PC-9 (cell line): ENCODE measurements at regions not wholly inside any gene's neighbourhood (a gene's known extent, or its start where the extent isn't known, plus 50 kb on each side); places are given as distances from the start of the nearest gene placed in this dataset.
"Not testable (repeated sequence)": the region's sequence is repeated elsewhere in the genome, so short reads cannot be mapped to it uniquely, and the experiment has no call there.

Source experiments
- BruUV-seq: library from RNA; stranded (reverse); fragments of 400-500 nt; replicated peaks from 2 replicates; lab custom pipeline; 2021; lab: Mats Ljungman, UMichigan
- CTCF ChIA-PET: fragments of 300-600 bp; sonication (Branson Sonifier 250); formaldehyde crosslinking; loops from one replicate; lab custom pipeline; 2022; ENCODE audit warnings: antibody characterized with exemption; lab: Charles Lee
- POLR2A ChIA-PET: fragments of 300-600 bp; sonication (Branson Sonifier 250); formaldehyde crosslinking; loops from one replicate; lab custom pipeline; 2022; ENCODE audit warnings: antibody characterized with exemption; ENCODE audit not compliant: unreplicated experiment; lab: Charles Lee
- DNase-seq, 2 experiments: peaks; one replicate each; pipeline versions ENCODE4 v3.0.0 to v3.0.0-alpha.2; 2015 to 2022; ENCODE audit warnings: mixed read lengths in 1 of 2
- H2AFZ ChIP-seq: fragments of 200-600 bp; sonication (generic); 2 replicates; pipeline ENCODE4 v1.8.1; 2017; ENCODE audit warnings: antibody characterized with exemption
- H3F3A ChIP-seq: fragments of 200-600 bp; sonication (generic); 2 replicates; pipeline ENCODE4 v1.8.1; 2017; ENCODE audit warnings: antibody characterized with exemption, mild to moderate bottlenecking, low read depth; ENCODE audit not compliant: insufficient read depth
- H3K27ac ChIP-seq: fragments of 200-600 bp; sonication (generic); 2 replicates; pipeline ENCODE4 v1.6.1; 2016; ENCODE audit warnings: mixed run types
- H3K27me3 ChIP-seq: fragments of 200-600 bp; sonication (generic); 2 replicates; pipeline ENCODE4 v1.6.1; 2016; ENCODE audit warnings: low read depth, mixed run types; ENCODE audit not compliant: insufficient read depth
- H3K36me3 ChIP-seq: fragments of 200-600 bp; sonication (generic); 2 replicates; pipeline ENCODE4 v1.6.1; 2016; ENCODE audit warnings: low read depth, mixed run types
- H3K4me1 ChIP-seq: fragments of 200-600 bp; sonication (generic); replicated peaks from 2 replicates; pipeline ENCODE4 v1.6.1; 2016; ENCODE audit warnings: mixed run types; ENCODE audit not compliant: insufficient read depth
- H3K4me2 ChIP-seq: fragments of 200-600 bp; sonication (generic); 2 replicates; pipeline ENCODE4 v1.6.1; 2017; ENCODE audit warnings: mixed run types
- H3K4me3 ChIP-seq: fragments of 200-600 bp; sonication (generic); 2 replicates; pipeline ENCODE4 v1.6.1; 2016; ENCODE audit warnings: mixed run types
- H3K79me2 ChIP-seq: fragments of 200-600 bp; sonication (generic); 2 replicates; pipeline ENCODE4 v1.6.1; 2017; ENCODE audit warnings: low read depth, mixed run types
- H3K9me2 ChIP-seq: fragments of 200-600 bp; sonication (generic); 2 replicates; pipeline ENCODE4 v1.8.1; 2017; ENCODE audit warnings: mild to moderate bottlenecking; ENCODE audit not compliant: insufficient read depth
- H3K9me3 ChIP-seq: fragments of 200-600 bp; sonication (generic); 2 replicates; pipeline ENCODE4 v1.8.1; 2016; ENCODE audit warnings: low read depth; ENCODE audit not compliant: insufficient read depth
- H4K20me1 ChIP-seq: fragments of 200-600 bp; sonication (generic); 2 replicates; pipeline ENCODE4 v1.8.1; 2017; ENCODE audit not compliant: insufficient read depth
- EZH2 ChIP-seq: fragments of 200-600 bp; sonication (generic); IDR thresholded peaks from 2 replicates; pipeline ENCODE4 v1.8.0; 2017; ENCODE audit warnings: antibody characterized with exemption, low read depth
- intact Hi-C: fragments of 100-400 bp; cut with micrococcal nuclease; formaldehyde crosslinking; loops from one replicate; pipeline ENCODE4 v1.10.0; 2022; ENCODE audit not compliant: unreplicated experiment
- TF ChIP-seq, protein P1 (sequence below): fragments of 200-600 bp; sonication (generic); conservative IDR thresholded peaks from 2 replicates; pipeline ENCODE4 v1.6.1; 2017; ENCODE audit warnings: mixed run types, antibody characterized with exemption, mild to moderate bottlenecking, moderate library complexity

DNA sequence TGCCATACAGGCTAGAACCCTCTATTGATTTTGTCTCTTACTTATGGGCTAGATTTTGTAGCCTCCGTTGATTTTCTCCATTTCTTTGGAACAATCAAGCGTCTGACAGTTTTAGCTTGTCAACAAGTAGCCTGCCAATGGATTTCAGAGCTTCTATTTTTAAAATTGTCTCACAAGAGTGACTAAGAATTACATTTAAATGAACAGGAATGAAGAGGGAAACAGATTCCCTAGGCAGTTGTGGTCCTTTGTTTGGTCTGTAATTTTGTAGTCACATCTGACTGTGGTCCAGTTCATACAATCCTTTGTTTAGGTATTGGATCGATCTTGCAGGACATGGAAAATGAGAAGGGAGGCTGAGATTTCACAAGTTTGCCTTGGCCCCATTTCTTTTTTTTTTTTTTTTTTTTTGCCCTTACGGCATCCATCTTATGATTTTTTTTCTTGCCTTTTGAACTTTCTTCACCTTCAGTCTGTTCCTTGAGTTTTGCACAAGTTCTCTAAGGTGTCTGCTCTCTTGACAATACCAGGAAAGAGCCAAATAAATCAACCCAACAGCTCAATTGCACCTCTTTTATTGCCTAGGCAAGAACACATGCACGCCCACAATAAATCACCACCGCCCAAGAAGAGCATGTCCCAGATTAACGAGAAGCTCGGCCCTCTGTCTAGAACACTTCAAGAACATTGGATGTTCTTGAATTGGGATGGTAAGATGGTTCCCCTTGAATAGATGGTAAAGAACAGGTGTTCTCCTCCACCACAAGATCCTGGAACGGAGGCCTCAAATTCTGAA, 86.5 kb upstream of the EGFL6 start:
- peaks cover 38% of the 10 kb centered on the region for H3K4me1 ChIP-seq
- H3K4me2 ChIP-seq: no peak overlapping the region
- POLR2A ChIA-PET: interaction anchor here (0.7 kb wide), 1 partner anchor 262 kb away, joined by 14 read pairs; no protein-coding TSS in a partner anchor
- intact Hi-C loops: no loop called here
- DNase-seq: no peak
- CTCF ChIA-PET: no interaction called here
- H3K4me3 ChIP-seq: no peak overlapping the region
- no peaks in the 10 kb centered on the region for H3K9me3 ChIP-seq
- peaks cover 26% of the 10 kb centered on the region for H3F3A ChIP-seq
- no TSS peak for BruUV-seq
- no peaks in the 10 kb centered on the region for H3K27me3 ChIP-seq
- no peaks in the 10 kb centered on the region for H3K9me2 ChIP-seq
- H4K20me1 ChIP-seq: no peaks in the 10 kb centered on the region
- H3K36me3 ChIP-seq: no peaks in the 10 kb centered on the region
- TF ChIP-seq, protein P1, sequence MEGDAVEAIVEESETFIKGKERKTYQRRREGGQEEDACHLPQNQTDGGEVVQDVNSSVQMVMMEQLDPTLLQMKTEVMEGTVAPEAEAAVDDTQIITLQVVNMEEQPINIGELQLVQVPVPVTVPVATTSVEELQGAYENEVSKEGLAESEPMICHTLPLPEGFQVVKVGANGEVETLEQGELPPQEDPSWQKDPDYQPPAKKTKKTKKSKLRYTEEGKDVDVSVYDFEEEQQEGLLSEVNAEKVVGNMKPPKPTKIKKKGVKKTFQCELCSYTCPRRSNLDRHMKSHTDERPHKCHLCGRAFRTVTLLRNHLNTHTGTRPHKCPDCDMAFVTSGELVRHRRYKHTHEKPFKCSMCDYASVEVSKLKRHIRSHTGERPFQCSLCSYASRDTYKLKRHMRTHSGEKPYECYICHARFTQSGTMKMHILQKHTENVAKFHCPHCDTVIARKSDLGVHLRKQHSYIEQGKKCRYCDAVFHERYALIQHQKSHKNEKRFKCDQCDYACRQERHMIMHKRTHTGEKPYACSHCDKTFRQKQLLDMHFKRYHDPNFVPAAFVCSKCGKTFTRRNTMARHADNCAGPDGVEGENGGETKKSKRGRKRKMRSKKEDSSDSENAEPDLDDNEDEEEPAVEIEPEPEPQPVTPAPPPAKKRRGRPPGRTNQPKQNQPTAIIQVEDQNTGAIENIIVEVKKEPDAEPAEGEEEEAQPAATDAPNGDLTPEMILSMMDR: no peak
- no peak for TF ChIP-seq EZH2
- no peak overlapping the region for H3K27ac ChIP-seq
- no peaks in the 10 kb centered on the region for H3K79me2 ChIP-seq
- no peak overlapping the region for H2AFZ ChIP-seq

GRCh38 chrX:13480780-13481179, 88.6 kb upstream of the EGFL6 start:
- DNase-seq, CTCF ChIA-PET, H3K4me2 ChIP-seq, intact Hi-C loops, H3K27ac ChIP-seq, POLR2A ChIA-PET, H3K27me3 ChIP-seq, H3K4me3 ChIP-seq, H4K20me1 ChIP-seq, H3K9me2 ChIP-seq, H3K79me2 ChIP-seq, BruUV-seq, H3K9me3 ChIP-seq, H3F3A ChIP-seq, H2AFZ ChIP-seq, H3K36me3 ChIP-seq: not testable (repeated sequence)
- peaks cover 16% of the 10 kb centered on the region for H3K4me1 ChIP-seq

DNA sequence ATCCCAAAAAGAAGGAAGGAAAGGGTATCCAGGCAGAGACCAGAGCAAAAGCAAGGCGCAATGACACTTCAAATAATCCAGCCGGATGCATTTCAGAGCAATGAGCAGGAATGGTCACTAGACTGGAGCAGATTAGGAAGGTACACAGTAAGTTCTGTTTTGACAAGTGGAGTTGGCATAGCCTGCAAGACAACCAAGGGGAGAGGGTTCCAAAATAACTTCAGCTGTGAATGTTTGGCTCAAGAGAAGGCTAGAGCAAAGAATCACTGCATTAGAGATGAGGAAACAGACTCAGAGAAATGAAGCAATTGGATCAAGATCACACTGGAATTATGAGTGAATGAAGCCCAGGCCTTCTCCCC, 90.0 kb upstream of the EGFL6 start:
- no peak overlapping the region for H2AFZ ChIP-seq
- H3K36me3 ChIP-seq: no peaks in the 10 kb centered on the region
- H4K20me1 ChIP-seq: no peaks in the 10 kb centered on the region
- H3F3A ChIP-seq: no peaks in the 10 kb centered on the region
- intact Hi-C loops: no loop called here
- no peak overlapping the region for H3K4me2 ChIP-seq
- no peaks in the 10 kb centered on the region for H3K79me2 ChIP-seq
- TF ChIP-seq, protein P1: no peak
- TF ChIP-seq EZH2: no peak
- H3K27ac ChIP-seq: no peak overlapping the region
- peaks cover 3% of the 10 kb centered on the region for H3K4me1 ChIP-seq
- no peak overlapping the region for H3K4me3 ChIP-seq
- BruUV-seq: no TSS peak
- H3K27me3 ChIP-seq: no peaks in the 10 kb centered on the region
- ChIA-PET CTCF (no interaction called here), POLR2A (no interaction called here)
- no peaks in the 10 kb centered on the region for H3K9me3 ChIP-seq
- no peak for DNase-seq
- H3K9me2 ChIP-seq: no peaks in the 10 kb centered on the region
